Uterus (tissue), 2 donors: ENCODE measurements at regions not wholly inside any gene's neighbourhood (a gene's known extent, or its start where the extent isn't known, plus 50 kb on each side); places are given as distances from the start of the nearest gene placed in this dataset.

Source experiments
- POLR2A ChIP-seq, 2 donors: fragments of 450-650 bp; IDR thresholded peaks; one replicate each; pipeline ENCODE4 v1.6.1; 2016; ENCODE audit warnings: antibody characterized with exemption in 2 of 2, mild to moderate bottlenecking in 1 of 2, moderate library complexity in 1 of 2
- TF ChIP-seq, protein P1 (sequence below), 4 experiments: fragments of 200-600 bp in 2 of 4; fragments of 450-650 bp in 2 of 4; sonication (generic) in 2 of 4; IDR thresholded peaks; one replicate each; pipeline ENCODE4 v1.5.1; 2016 to 2019; ENCODE audit warnings: antibody characterized with exemption in 4 of 4, mild to moderate bottlenecking in 2 of 4, moderate library complexity in 1 of 4

DNA sequence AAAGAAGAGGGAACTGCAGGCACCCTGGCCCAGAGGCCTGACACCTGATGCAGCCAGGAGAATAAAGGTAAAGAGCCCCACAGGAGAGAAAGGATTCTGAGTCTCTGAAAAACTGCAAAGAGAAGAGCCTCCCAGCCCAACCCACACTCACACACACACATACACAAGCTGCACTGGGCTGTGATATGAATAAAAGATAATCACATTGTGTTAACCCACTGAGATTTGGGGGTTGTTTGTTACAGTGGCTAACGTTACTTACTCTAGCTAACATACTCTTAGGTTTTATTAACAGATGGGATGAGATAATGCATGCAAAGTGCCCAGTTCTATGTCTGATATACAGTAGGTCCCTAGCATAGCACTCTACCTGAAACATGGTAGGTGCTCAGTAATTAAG, 554.4 kb downstream of the CD83 start:
- TF ChIP-seq, protein P1, sequence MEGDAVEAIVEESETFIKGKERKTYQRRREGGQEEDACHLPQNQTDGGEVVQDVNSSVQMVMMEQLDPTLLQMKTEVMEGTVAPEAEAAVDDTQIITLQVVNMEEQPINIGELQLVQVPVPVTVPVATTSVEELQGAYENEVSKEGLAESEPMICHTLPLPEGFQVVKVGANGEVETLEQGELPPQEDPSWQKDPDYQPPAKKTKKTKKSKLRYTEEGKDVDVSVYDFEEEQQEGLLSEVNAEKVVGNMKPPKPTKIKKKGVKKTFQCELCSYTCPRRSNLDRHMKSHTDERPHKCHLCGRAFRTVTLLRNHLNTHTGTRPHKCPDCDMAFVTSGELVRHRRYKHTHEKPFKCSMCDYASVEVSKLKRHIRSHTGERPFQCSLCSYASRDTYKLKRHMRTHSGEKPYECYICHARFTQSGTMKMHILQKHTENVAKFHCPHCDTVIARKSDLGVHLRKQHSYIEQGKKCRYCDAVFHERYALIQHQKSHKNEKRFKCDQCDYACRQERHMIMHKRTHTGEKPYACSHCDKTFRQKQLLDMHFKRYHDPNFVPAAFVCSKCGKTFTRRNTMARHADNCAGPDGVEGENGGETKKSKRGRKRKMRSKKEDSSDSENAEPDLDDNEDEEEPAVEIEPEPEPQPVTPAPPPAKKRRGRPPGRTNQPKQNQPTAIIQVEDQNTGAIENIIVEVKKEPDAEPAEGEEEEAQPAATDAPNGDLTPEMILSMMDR (IDR thresholded peaks at IDR 0.05), result no peak
- no peak for TF ChIP-seq POLR2A (IDR thresholded peaks at IDR 0.05)
